ENCODE measurements at regions not wholly inside any gene's neighbourhood (a gene's known extent, or its start where the extent isn't known, plus 50 kb on each side); places are given as distances from the start of the nearest gene placed in this dataset.

- TF ChIP-seq CTCF (IDR thresholded peaks at IDR 0.05; ENCODE audit: low read depth, low read length, poor library complexity, severe bottlenecking) (no peak), EZH2phosphoT487 (IDR thresholded peaks at IDR 0.05; ENCODE audit: borderline replicate concordance, low read length) (no peak)
These were observed 880.1 kb downstream of the DNAJB9 start for GRCh38 chr7:109449760-109450159.
